SK-N-SH (cell line): ENCODE measurements at regions not wholly inside any gene's neighbourhood (a gene's known extent, or its start where the extent isn't known, plus 50 kb on each side); places are given as distances from the start of the nearest gene placed in this dataset.

Experiments used
- CTCF ChIA-PET: fragments of 300-600, 350-600 bp; formaldehyde crosslinking; extraction: SDS; loops from one replicate; lab custom pipeline; 2021; lab: Yijun Ruan, JAX
- POLR2A ChIA-PET: fragments of 350-600 bp; sonication (Branson Sonifier 250); formaldehyde crosslinking; extraction: SDS; loops from one replicate; lab custom pipeline; 2020; ENCODE audit warnings: antibody characterized with exemption, inconsistent platforms; lab: Yijun Ruan, JAX
- DNase-seq: peaks from one replicate; pipeline ENCODE4 v3.0.0; 2012
- H2AFZ ChIP-seq: fragments of 200-600 bp; sonication (generic); 2 replicates; pipeline ENCODE4 v1.8.1; 2016; ENCODE audit warnings: antibody characterized with exemption, mild to moderate bottlenecking, low read depth
- H3F3A ChIP-seq: fragments of 200-600 bp; sonication (generic); replicated peaks from 2 replicates; pipeline ENCODE3; 2016; ENCODE audit warnings: antibody characterized with exemption, mild to moderate bottlenecking; ENCODE audit not compliant: insufficient read depth
- H3K27ac ChIP-seq, 2 experiments: fragments of 200-500 bp in 1 of 2; fragments of 200-600 bp in 1 of 2; sonication (Bioruptor generic) in 1 of 2; sonication (generic), shearing (Covaris generic) in 1 of 2; 2 replicates each; pipeline versions ENCODE4 v1.5.1 to v1.6.1; 2014 to 2016; ENCODE audit warnings: low read depth in 2 of 2, inconsistent platforms in 1 of 2, low read length in 1 of 2, mild to moderate bottlenecking in 1 of 2, mixed read lengths in 1 of 2
- H3K27me3 ChIP-seq: fragments of 200-600 bp; sonication (generic), shearing (Covaris generic); 2 replicates; pipeline ENCODE4 v1.6.1; 2016; ENCODE audit warnings: mixed run types; ENCODE audit not compliant: insufficient read depth
- H3K36me3 ChIP-seq, 2 experiments: fragments of 200-500 bp in 1 of 2; fragments of 200-600 bp in 1 of 2; sonication (Bioruptor generic) in 1 of 2; sonication (generic) in 1 of 2; replicated peaks in 1 of 2; 2 replicates each; pipeline versions ENCODE3 to v1.5.1; 2014 to 2016; ENCODE audit warnings: low read length in 1 of 2, mild to moderate bottlenecking in 1 of 2; ENCODE audit not compliant: insufficient read depth in 2 of 2, control insufficient read depth in 1 of 2
- H3K4me1 ChIP-seq, 2 experiments: fragments of 200-500 bp in 1 of 2; fragments of 200-600 bp in 1 of 2; sonication (Bioruptor generic) in 1 of 2; sonication (generic), shearing (Covaris generic) in 1 of 2; 2 replicates each; pipeline versions ENCODE4 v1.5.1 to v1.6.1; 2014 to 2016; ENCODE audit warnings: low read depth in 1 of 2, low read length in 1 of 2, mixed run types in 1 of 2; ENCODE audit not compliant: insufficient read depth in 2 of 2, control insufficient read depth in 1 of 2
- H3K4me2 ChIP-seq: fragments of 200-600 bp; sonication (generic), shearing (Covaris generic); 2 replicates; pipeline ENCODE4 v1.6.1; 2017; ENCODE audit warnings: mixed run types
- H3K4me3 ChIP-seq, 2 experiments: fragments of 200-500 bp in 1 of 2; fragments of 200-600 bp in 1 of 2; sonication (Bioruptor generic) in 1 of 2; sonication (generic), shearing (Covaris generic) in 1 of 2; 2 replicates each; pipeline versions ENCODE4 v1.5.1 to v1.8.1; 2014 to 2016; ENCODE audit warnings: low read depth in 2 of 2, inconsistent platforms in 1 of 2, low read length in 1 of 2, mild to moderate bottlenecking in 1 of 2, mixed read lengths in 1 of 2, moderate library complexity in 1 of 2
- H3K79me2 ChIP-seq: fragments of 200-600 bp; sonication (generic); 2 replicates; pipeline ENCODE4 v1.8.1; 2017; ENCODE audit warnings: mild to moderate bottlenecking; ENCODE audit not compliant: insufficient read depth
- H3K9ac ChIP-seq: fragments of 200-600 bp; sonication (generic); 2 replicates; pipeline ENCODE4 v1.6.1; 2017; ENCODE audit warnings: mixed run types
- H3K9me2 ChIP-seq: fragments of 200-600 bp; sonication (generic); 2 replicates; pipeline ENCODE4 v1.6.1; 2017; ENCODE audit warnings: mixed run types
- H3K9me3 ChIP-seq: fragments of 200-600 bp; sonication (generic); 2 replicates; pipeline ENCODE4 v1.6.1; 2017; ENCODE audit warnings: mixed run types, mild to moderate bottlenecking, moderate library complexity
- H4K20me1 ChIP-seq: fragments of 200-600 bp; sonication (generic); 2 replicates; pipeline ENCODE4 v1.6.1; 2017; ENCODE audit warnings: mild to moderate bottlenecking, mixed run types; ENCODE audit not compliant: insufficient read depth
- CHD2 ChIP-seq: fragments of 150-350 bp; IDR thresholded peaks from 2 replicates; pipeline ENCODE4 v1.6.1; 2018; ENCODE audit warnings: low read length; ENCODE audit not compliant: partially characterized antibody
- ELF1 ChIP-seq: IDR thresholded peaks from 2 replicates; pipeline ENCODE4 v1.4.0; 2012
- EZH2phosphoT487 ChIP-seq: fragments of 200-600 bp; sonication (generic); IDR thresholded peaks from 2 replicates; pipeline ENCODE4 v1.6.1; 2017; ENCODE audit warnings: low read depth, mixed run types, mild to moderate bottlenecking, antibody characterized with exemption, moderate library complexity, borderline replicate concordance
- FOSL2 ChIP-seq: IDR thresholded peaks from 2 replicates; pipeline ENCODE4 v1.4.0; 2012; ENCODE audit warnings: low read depth, mild to moderate bottlenecking, moderate library complexity, borderline replicate concordance
- GABPA ChIP-seq: IDR thresholded peaks from 2 replicates; pipeline ENCODE4 v1.4.0; 2012; ENCODE audit warnings: low read depth, mild to moderate bottlenecking
- MEF2A ChIP-seq: IDR thresholded peaks from 2 replicates; pipeline ENCODE4 v1.4.0; 2012; ENCODE audit warnings: low read depth, borderline replicate concordance
- NRF1 ChIP-seq: IDR thresholded peaks from 2 replicates; pipeline ENCODE4 v1.6.1; 2012; ENCODE audit warnings: low read depth, mild to moderate bottlenecking, low read length
- PBX3 ChIP-seq: IDR thresholded peaks from 2 replicates; pipeline ENCODE4; 2012
- POLR2AphosphoS5 ChIP-seq: IDR thresholded peaks from 2 replicates; pipeline ENCODE4 v1.6.1; 2012; ENCODE audit warnings: low read depth, low read length
- RCOR1 ChIP-seq: fragments of 150-350 bp; IDR thresholded peaks from 2 replicates; pipeline ENCODE4 v1.6.1; 2017; ENCODE audit warnings: antibody characterized with exemption, low read length
- RFX5 ChIP-seq: IDR thresholded peaks from 2 replicates; pipeline ENCODE4 v1.6.1; 2012; ENCODE audit warnings: mild to moderate bottlenecking, improper control_type of control experiment, low read length
- RXRA ChIP-seq: IDR thresholded peaks from 2 replicates; pipeline ENCODE4 v1.4.0; 2012; ENCODE audit warnings: low read depth, mild to moderate bottlenecking, borderline replicate concordance
- SIN3A ChIP-seq: IDR thresholded peaks from 2 replicates; pipeline ENCODE4 v1.6.1; 2012; ENCODE audit warnings: low read depth, mild to moderate bottlenecking, low read length, moderate library complexity, borderline replicate concordance
- SMC3 ChIP-seq: IDR thresholded peaks from 2 replicates; pipeline ENCODE4 v1.6.1; 2012; ENCODE audit warnings: low read depth, low read length, improper control_type of control experiment
- TAF1 ChIP-seq: IDR thresholded peaks from 2 replicates; pipeline ENCODE4 v1.6.1; 2012; ENCODE audit warnings: low read depth, mild to moderate bottlenecking, low read length, moderate library complexity, borderline replicate concordance
- TCF12 ChIP-seq: IDR thresholded peaks from 2 replicates; pipeline ENCODE4 v1.4.0; 2012
- TEAD4 ChIP-seq: IDR thresholded peaks from 2 replicates; pipeline ENCODE4 v1.4.0; 2012; ENCODE audit warnings: mild to moderate bottlenecking, borderline replicate concordance; ENCODE audit not compliant: insufficient read depth
- ZBTB33 ChIP-seq: IDR thresholded peaks from 2 replicates; pipeline ENCODE4 v1.4.0; 2012; ENCODE audit warnings: low read depth, borderline replicate concordance

GRCh38 chr5:63686181-63686580, 276.1 kb downstream of the HTR1A start (continued):
- TF ChIP-seq FOSL2: no peak
- no peak for TF ChIP-seq TCF12
- no peak for TF ChIP-seq ELF1
- no peak for TF ChIP-seq PBX3
- no peak for TF ChIP-seq EZH2phosphoT487
- no peak for TF ChIP-seq TEAD4
- TF ChIP-seq RFX5: no peak

- Histone ChIP-seq H3K27ac (no peak overlapping the region), H3K4me1 (no peaks in the 10 kb centered on the region), H3K4me3 (no peak overlapping the region), H3K4me2 (no peak overlapping the region), H3F3A (no peaks in the 10 kb centered on the region), H3K36me3 (no peaks in the 10 kb centered on the region), H4K20me1 (no peaks in the 10 kb centered on the region), H3K9me2 (no peaks in the 10 kb centered on the region), H3K9ac (no peak overlapping the region), H3K79me2 (no peaks in the 10 kb centered on the region), H3K9me3 (no peaks in the 10 kb centered on the region), H2AFZ (no peak overlapping the region), H3K27me3 (0 out of 2 replicates have a peak, but pooled peaks cover 4% of the 10 kb centered on the region)
- TF ChIP-seq TCF12: no peak
- TF ChIP-seq ELF1: no peak
- no peak for TF ChIP-seq POLR2AphosphoS5
- TF ChIP-seq NRF1: no peak
- TF ChIP-seq GABPA: no peak
- no peak for TF ChIP-seq TEAD4
- TF ChIP-seq RXRA: no peak
- TF ChIP-seq MEF2A: no peak
- TF ChIP-seq SMC3: no peak
- no peak for TF ChIP-seq EZH2phosphoT487
- no peak for TF ChIP-seq CHD2
- TF ChIP-seq FOSL2: no peak
- TF ChIP-seq RCOR1: no peak
- no peak for TF ChIP-seq SIN3A
- TF ChIP-seq TAF1: no peak
- no peak for TF ChIP-seq ZBTB33
- CTCF ChIA-PET: no interaction called here
- POLR2A ChIA-PET: no interaction called here
- DNase-seq: no peak
Measured at GRCh38 chr5:63685454-63685853, 276.8 kb downstream of the HTR1A start.
